T-helper 2 cell treated with Interferon-gamma antibody and Interleukin-4, amounts not matched to agents 100 ng/mL and 5 ng/mL, for 36 hours (primary cell): ENCODE measurements at regions not wholly inside any gene's neighbourhood (a gene's known extent, or its start where the extent isn't known, plus 50 kb on each side); places are given as distances from the start of the nearest gene placed in this dataset.

Experiments used
- intact Hi-C: fragments of 100-400 bp; cut with micrococcal nuclease; formaldehyde crosslinking; loops from one replicate; pipeline ENCODE4 v1.15.1; 2023

DNA sequence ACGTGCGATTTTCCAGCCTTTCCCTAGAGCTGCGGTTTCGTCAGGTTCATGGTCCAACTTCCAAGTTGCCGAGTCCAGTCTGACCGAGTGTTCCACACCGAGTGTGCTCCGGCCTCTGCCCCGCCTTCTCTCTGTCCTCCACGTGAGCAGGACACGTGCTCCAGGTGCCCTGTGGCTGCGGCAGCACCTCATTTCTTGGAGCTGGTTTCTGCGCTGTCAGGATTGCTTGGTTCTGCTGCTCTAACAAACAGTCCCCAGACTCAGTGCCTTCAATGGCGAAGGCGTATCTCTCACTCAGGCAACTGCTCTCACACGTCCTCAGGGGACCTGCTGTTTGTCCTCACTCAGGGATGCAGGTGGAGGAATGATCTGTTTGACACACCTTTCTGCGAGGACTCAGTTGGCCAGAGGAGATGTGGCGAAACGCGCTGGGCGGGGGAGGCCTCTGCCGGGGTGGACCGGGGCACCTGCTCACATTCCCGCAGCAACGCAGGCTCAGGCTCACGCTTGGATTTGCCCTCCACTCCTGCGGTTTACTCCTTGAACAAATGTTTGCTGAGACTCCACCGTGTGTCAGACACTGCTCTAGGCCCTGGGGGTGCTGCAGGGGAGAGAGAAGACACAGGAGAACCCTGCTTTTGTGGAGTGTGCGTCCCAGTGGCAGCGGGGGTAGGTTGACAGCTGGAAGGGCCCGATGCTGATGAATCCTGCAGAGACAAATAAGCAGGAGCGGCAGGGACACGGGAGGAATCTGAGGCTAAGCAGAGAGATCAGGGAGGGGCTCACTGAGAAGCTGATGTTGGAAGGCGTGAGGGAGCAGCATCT lies 63.4 kb upstream of the FBRSL1 start:
- intact Hi-C loops = no loop called here

GRCh38 chr12:132424811-132425210 lies 65.1 kb upstream of the FBRSL1 start:
- intact Hi-C loops = no loop called here

- intact Hi-C loops = no loop called here
Observed at GRCh38 chr12:132423820-132424645, 65.9 kb upstream of the FBRSL1 start.

DNA sequence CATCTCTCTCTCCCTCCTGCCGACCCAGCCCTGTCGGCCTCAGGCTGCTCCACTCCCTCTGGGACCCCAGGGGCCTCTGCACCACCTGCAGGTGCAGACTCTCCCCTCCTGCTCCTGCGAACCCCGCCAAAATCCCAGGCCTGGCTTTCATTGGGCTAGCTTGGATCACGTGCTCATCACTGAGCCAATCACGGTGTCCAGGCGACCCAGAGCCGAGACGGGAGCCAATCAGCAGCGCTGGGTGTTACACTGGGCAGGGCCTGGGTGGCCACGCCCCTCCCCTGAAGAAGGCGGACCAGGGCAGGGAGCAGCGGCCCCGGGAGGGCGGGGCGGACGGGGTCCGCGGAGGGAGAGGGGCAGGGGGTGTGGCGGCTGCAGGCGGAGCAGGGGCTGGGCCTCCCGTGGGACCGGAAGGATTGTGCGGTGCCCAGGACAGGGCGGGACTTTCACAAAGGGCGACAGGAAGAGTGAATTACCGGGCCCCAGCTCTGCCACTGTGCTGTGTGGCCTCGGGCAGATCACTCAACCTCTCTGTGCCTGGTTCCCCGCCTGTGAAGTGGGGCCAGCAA lies 66.6 kb upstream of the FBRSL1 start:
- intact Hi-C loops = no loop called here

DNA sequence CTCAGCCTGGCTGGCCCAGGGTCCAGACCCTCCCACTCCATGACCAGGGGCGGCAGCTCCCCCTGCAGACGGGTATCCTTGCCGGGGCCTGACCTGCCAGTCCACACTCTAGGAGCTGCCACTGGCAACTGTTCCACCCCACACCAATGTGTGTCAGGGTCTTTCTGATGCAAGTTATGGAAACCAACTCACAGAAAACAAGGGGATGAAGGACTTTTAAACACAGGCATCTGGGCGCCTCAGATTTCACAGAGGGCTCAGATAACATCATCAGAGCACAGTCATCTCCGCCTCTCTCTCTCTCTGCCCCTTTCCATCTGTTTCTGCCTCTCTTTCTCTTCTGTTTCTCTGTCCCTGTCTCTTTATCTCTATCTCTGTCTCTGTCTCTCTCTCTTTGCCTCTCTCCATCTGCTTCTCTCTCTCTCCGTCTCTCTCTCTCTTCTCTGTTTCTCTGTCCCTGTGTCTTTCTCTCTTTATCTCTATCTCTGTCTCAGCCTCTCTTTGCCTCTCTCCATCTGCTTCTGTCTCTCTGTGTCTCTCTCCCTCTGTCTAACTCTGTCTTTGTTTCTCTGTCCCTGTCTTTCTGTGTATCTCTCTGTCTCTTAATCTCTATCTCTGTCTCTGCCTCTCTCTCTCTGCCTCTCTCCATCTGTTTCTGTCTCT lies 67.4 kb upstream of the FBRSL1 start:
- intact Hi-C loops = no loop called here

GRCh38 chr12:132422040-132422380 lies 67.9 kb upstream of the FBRSL1 start:
- intact Hi-C loops = no loop called here

DNA sequence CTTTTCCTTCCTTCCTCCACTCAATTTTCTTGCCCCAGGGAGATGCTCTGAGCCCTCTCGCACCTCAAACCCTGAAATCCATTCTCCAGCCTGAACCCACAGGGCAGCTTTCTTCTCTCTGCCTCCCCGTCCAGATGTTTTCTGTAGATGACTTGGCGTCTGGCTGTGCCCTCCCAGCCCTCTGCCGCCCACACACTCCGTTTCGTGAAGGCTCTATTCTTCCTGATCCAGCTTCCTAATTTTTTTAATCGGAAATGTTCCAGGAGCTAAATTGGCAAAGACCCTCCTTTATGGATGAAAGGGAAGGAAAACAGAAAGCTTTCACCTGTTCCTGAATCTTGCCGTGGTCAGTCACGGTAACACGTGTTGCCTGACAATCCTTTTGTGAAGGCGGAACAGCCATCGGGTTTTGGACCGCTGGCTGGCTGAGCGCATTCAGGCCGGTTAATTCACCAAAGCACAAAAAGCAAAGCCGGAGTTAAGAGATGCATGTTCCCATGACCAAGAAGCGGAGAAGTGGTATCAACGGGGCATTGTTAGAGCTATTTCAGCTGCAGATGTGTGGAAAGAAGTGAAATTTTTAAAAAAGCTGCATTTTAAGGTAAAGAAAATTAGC lies 70.2 kb upstream of the FBRSL1 start:
- intact Hi-C loops = no loop called here

- intact Hi-C loops = no loop called here
Observed at GRCh38 chr12:132418393-132418925, 71.5 kb upstream of the FBRSL1 start.

- intact Hi-C loops = no loop called here
Observed at GRCh38 chr12:132417741-132418140, 72.2 kb upstream of the FBRSL1 start.

DNA sequence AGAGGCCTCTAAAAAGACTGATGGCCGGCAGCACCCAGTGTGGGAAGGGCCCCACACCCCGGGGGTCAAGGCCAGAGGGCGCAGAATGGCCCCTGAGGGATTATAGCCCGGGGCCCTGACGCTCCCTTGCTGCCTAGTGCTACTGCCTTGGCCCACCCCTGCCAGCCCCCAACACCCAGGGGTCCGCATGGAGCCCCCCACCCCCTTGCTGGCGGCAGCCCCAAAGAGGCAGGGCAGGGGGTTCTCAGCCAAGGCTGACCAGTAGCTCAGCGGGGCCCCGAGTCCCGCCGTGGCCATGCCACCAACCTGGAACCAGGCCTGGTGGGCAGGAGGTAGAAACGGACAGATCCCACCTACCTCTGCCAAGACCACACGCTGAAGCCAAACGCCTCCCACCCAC lies 73.1 kb upstream of the FBRSL1 start:
- intact Hi-C loops = no loop called here

DNA sequence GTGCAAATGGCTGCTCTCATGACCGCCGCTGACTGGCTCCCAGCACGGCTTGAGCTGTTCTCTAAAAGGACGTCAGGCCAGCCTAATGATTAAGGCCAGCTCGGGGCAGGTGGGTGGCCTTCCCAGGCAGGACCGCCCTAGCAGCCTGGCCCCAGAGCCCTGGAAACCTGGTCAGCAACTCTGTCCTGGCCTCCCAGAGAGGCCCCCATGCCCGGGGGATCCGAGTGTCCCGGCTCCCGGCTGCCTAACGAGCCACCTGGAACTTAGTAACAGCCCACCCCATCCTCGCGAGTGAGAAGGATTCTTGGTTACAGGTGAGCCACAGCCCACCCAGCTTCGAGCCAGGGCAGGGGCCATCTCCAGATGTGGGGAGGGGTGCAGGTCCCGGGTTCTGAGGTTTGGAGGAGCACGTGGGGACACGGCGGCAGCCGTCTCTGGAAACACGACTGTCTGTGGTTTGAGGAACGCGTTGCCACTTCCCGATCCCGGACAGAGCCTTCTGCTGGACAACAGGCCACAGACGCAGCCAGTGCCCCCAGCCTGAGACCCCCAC lies 73.8 kb upstream of the FBRSL1 start:
- intact Hi-C loops = no loop called here

GRCh38 chr12:132415327-132416120 lies 74.4 kb upstream of the FBRSL1 start:
- intact Hi-C loops = loop anchor here (1.0 kb wide), 3 partner anchors 109 to 200 kb away; no protein-coding TSS in a partner anchor

DNA sequence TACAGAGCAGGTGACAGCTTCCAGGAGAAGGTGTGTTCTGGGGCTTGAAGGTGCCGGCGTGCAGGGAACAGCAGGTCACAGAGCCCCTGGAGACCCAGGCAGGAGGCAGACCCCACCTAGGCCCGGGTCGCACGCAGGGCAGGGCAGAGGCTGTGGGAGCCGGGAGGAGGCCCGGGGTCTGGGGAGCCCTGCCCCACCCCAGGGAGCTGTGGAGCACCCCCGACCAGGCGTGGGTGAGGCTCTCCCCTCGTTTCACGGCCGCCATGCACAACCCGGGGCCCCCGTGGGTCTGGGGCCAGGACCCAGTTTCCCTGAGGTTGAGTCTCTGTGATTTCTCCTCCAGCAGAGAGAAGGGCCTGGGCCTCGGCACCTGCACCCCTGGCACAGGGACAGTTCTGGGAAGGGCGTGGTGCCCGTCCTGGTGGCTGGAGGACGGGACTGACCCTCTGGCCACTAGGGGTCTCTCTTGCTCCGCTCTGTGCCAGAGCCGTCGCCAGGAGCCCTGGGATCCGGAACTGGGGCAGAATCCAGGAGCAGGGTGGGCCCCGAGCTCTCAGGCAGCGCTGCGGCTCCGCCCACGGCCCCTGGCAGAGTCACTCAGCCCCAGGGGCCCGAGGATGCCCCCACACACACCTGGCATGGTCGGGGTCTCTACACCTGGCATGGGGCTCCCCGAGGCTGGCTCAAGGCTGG lies 75.2 kb upstream of the FBRSL1 start:
- intact Hi-C loops = loop anchor here (1.0 to 5.0 kb wide), 4 partner anchors 110 to 262 kb away; no protein-coding TSS in a partner anchor

DNA sequence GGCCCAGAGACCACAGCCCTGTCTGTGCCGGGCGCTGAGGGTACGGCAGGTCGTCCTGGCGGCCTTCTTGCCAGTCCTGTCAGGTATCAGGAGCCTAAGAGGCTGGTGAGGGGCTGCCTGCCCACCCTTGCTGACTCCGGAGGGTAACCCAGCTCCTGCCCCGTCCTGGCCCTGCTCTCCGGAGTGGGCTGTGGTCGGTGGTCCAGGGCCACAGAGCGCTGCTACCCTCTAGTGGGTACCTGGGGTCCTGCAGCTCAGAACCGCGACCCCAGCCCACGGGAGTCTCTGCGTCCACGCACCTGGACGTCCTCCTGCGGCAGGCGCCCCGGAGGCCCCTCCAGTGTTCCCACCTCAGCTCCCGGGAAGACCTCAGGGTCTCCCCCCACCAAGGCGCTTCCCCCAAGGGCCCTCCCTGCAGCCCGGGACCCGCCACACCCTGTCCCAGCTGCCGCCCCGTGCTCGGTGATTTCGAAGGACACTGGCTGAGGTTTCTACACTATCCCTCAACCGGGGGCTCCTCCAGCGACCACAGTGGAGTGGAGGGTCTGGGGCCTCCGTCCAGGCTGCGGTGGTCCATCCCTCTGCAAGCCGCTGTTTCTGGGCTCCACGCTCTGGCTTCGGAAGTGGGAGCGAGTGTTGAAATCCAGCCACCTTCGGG lies 75.9 kb upstream of the FBRSL1 start:
- intact Hi-C loops = loop anchor here (5.0 kb wide), 1 partner anchor 262 kb away; no protein-coding TSS in a partner anchor

DNA sequence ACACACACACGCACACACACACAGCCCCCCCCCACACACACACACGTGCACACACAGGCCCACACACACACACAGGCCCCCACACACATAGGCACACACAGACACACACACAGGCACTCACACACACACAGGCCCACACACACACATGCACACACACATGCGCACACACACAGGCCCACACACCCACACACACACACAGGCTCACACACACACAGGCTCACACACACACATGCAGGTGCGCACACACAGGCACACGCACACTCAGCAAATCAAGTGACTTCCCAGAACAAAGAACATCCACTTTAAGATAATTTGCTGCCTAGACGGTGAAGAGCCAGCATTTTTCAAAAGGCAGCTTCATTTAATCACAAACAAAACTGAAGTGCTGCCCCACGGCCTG lies 78.5 kb upstream of the FBRSL1 start:
- intact Hi-C loops = loop anchor here (5.0 kb wide), 1 partner anchor 259 kb away; no protein-coding TSS in a partner anchor

DNA sequence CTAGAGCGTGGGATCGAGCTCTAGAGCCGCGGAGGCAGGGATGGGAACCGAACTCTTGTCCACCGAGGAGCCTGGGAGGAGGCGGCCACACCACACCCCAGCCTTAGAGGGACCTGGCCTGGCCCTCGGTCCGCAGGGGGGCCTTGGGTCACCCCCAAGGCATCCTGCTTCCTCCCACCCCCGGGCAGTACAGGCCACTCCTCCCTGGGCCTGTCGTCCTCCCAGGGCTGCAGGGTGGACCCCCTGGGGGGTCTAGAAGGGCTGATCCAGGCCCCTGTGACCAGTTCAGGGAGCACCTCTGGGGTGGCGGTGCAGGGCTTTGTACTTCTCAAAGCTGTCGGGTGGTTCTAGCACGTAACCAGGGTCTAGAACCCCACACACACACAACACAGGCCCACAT lies 79.1 kb upstream of the FBRSL1 start:
- intact Hi-C loops = loop anchor here (5.0 kb wide), 1 partner anchor 259 kb away; no protein-coding TSS in a partner anchor

DNA sequence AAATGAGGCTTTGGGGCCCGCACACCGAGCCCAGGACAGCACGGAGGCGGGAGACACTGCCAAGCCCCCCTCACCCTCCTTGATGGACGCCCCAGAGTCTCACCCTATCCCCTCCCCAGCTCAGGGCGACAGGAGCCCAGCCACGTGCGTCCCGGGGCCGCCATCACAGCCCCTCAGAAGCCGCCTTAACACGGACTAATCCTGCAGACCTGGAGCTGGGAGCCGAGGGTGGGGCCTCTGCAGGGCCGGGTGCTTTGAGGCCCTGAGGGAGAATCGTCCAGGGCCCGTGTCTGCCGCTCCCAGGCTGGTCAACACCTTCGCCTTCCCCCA lies 79.7 kb upstream of the FBRSL1 start:
- intact Hi-C loops = loop anchor here (5.0 kb wide), 1 partner anchor 258 kb away; no protein-coding TSS in a partner anchor

- intact Hi-C loops = loop anchor here (5.0 kb wide), 1 partner anchor 257 kb away; no protein-coding TSS in a partner anchor
Observed at GRCh38 chr12:132409495-132410295, 80.3 kb upstream of the FBRSL1 start.
